Osteocyte (in vitro differentiated cells): ENCODE measurements at regions not wholly inside any gene's neighbourhood (a gene's known extent, or its start where the extent isn't known, plus 50 kb on each side); places are given as distances from the start of the nearest gene placed in this dataset.
"Not testable (repeated sequence)": the region's sequence is repeated elsewhere in the genome, so short reads cannot be mapped to it uniquely, and the experiment has no call there.

Source experiments
- DNase-seq: peaks from one replicate; pipeline ENCODE4 v3.0.0; 2021; ENCODE audit warnings: mixed read lengths; ENCODE audit not compliant: unreplicated experiment; ENCODE audit errors: extremely low spot score
- H3K27ac Mint-ChIP-seq: one replicate; pipeline ENCODE4 v1.8.0; 2021; ENCODE audit warnings: mild to moderate bottlenecking, mixed read lengths; ENCODE audit not compliant: unreplicated experiment
- H3K27me3 Mint-ChIP-seq: one replicate; pipeline ENCODE4 v1.8.0; 2021; ENCODE audit warnings: mixed read lengths; ENCODE audit not compliant: unreplicated experiment
- H3K36me3 Mint-ChIP-seq: one replicate; pipeline ENCODE4 v1.8.0; 2021; ENCODE audit warnings: mixed read lengths; ENCODE audit not compliant: unreplicated experiment
- H3K4me1 Mint-ChIP-seq: one replicate; pipeline ENCODE4 v1.8.0; 2021; ENCODE audit warnings: mixed read lengths; ENCODE audit not compliant: unreplicated experiment
- H3K4me3 Mint-ChIP-seq: one replicate; pipeline ENCODE4 v1.8.0; 2021; ENCODE audit warnings: mild to moderate bottlenecking, moderate library complexity, mixed read lengths; ENCODE audit not compliant: unreplicated experiment
- H3K9me3 Mint-ChIP-seq: one replicate; pipeline ENCODE4 v1.8.0; 2021; ENCODE audit warnings: mixed read lengths; ENCODE audit not compliant: unreplicated experiment
- TF ChIP-seq, protein P1 (sequence below): fragments of 200-600 bp; sonication (generic); IDR thresholded peaks from 2 replicates; pipeline ENCODE4 v1.5.0; 2021; ENCODE audit warnings: antibody characterized with exemption, mild to moderate bottlenecking, moderate library complexity

DNA sequence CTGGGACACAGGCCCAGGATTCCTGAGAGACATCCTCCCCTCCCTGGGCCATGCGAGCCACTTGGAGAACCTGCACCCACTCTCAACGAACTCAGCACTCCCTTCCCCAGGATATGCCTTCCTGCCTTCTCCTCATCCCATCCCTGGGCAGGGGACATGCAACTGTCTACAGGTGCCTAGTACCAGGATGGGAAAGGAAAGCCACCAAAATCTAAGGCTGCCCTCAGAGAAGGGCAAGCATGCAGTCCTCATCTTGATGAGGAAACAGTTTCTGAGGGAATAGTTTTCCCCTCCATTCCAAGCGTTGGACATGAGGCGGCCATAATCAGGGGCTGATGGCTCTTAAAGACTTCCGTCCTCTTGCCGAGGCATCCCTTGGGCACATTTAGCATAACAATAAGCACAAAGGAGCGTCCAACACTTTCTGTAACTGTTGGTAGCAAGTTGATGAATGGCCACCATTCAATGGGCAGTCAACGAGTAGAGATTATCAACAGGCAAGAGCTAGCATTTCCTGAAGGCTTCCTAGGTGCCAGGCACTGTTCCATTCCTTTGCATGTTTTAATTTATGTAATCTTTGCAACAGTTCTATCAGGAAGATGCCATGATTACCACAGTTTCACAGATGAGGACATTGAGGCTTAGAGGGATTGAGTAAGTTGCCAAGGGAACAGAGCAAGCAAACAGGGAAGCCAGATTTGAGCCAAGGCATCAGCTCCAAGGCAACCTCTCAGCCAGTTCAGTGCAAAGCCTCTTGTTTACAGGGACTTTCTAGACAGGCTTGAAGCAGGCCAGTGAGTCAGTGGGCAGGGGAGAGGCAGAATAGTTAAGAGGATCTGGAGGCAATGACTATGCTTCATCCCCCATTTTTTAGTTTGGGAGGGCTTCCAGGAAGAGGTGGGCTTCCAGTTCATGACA lies 105.1 kb downstream of the SINHCAF start:
- Mint-ChIP-seq H3K9me3 (no peaks in the 10 kb centered on the region), H3K27ac (no peak overlapping the region), H3K4me3 (no peak overlapping the region), H3K36me3 (no peaks in the 10 kb centered on the region), H3K4me1 (no peaks in the 10 kb centered on the region), H3K27me3 (peaks cover 44% of the 10 kb centered on the region)
- TF ChIP-seq, protein P1, sequence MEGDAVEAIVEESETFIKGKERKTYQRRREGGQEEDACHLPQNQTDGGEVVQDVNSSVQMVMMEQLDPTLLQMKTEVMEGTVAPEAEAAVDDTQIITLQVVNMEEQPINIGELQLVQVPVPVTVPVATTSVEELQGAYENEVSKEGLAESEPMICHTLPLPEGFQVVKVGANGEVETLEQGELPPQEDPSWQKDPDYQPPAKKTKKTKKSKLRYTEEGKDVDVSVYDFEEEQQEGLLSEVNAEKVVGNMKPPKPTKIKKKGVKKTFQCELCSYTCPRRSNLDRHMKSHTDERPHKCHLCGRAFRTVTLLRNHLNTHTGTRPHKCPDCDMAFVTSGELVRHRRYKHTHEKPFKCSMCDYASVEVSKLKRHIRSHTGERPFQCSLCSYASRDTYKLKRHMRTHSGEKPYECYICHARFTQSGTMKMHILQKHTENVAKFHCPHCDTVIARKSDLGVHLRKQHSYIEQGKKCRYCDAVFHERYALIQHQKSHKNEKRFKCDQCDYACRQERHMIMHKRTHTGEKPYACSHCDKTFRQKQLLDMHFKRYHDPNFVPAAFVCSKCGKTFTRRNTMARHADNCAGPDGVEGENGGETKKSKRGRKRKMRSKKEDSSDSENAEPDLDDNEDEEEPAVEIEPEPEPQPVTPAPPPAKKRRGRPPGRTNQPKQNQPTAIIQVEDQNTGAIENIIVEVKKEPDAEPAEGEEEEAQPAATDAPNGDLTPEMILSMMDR = no peak
- DNase-seq = no peak

DNA sequence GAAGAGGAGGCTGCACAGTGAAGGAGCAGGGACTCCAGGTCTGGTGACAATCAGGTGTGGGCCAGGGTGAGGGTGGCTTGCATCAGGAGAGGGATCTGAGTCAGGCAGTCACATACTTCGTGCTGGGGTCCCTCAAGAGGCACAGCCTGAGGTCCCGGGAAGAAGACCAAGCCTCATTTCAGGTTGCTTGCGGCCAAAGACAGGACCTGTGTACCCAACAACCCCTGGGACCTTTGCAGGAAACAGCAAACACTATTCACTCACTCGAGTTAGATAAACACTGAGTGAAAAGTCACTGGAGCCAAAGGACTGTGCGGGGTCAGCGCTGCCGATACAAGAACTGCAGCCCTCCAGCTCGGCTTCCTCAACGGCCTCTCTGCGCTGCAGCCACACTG lies 104.4 kb downstream of the SINHCAF start:
- DNase-seq = no peak
- Mint-ChIP-seq H3K4me3 (no peak overlapping the region), H3K4me1 (no peaks in the 10 kb centered on the region), H3K36me3 (no peaks in the 10 kb centered on the region), H3K27me3 (peaks cover 38% of the 10 kb centered on the region), H3K9me3 (no peaks in the 10 kb centered on the region), H3K27ac (no peak overlapping the region)
- TF ChIP-seq, protein P1 = no peak

DNA sequence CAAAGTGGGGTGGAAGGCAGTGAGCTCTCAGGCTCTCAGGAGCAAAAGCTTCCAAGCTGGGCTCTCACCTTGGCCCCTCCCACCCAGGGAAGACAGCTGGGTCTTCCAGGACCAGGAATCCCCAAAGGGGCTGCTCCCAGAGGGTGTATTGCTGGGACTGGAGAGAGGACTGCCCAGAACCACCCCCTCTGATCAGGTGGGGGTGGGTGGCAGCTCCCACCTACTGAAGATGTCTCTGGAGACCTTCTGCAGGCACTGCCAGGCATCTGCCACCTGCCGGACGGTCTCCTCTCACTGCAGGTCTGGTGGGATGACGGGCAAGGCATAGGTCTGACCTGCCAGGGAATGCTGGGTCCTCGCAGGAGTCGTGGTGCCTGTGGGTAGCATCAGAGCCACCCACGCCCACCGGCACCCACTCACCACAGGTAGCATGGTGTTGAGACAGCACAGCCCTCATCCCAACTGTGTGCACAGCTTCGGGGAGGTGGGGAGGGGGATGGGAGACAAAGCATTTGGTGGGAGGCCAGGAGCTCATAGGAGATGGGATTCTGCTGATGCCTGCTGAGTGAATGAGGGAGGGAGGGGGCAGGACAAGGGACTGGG lies 103.2 kb downstream of the SINHCAF start:
- Mint-ChIP-seq H3K4me1 (no peaks in the 10 kb centered on the region), H3K27ac (no peak overlapping the region), H3K4me3 (no peak overlapping the region), H3K36me3 (no peaks in the 10 kb centered on the region), H3K27me3 (peaks cover 28% of the 10 kb centered on the region), H3K9me3 (no peaks in the 10 kb centered on the region)
- TF ChIP-seq, protein P1 = no peak
- DNase-seq = no peak

DNA sequence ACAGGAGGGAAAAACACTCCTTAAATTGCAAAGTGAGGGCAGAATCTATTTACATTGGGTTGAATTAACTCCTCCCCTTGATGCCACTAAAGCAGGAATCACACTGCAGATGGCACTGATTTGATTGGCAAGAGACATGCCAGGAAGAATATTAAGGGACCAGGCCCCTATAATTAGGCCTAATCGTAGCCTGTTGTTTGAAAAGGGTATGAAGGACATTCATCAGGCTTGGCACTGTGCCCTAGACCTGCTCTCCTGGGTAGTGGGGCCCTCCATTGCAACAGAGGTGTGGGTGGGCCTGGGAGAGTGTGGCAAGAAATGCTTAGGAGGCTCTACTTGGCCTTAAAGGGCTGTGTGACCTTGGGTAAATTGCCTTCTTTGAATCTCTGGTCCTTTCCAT lies 102.3 kb downstream of the SINHCAF start:
- peaks cover 22% of the 10 kb centered on the region for H3K27me3 Mint-ChIP-seq
- H3K36me3 Mint-ChIP-seq, DNase-seq, H3K9me3 Mint-ChIP-seq, H3K27ac Mint-ChIP-seq, H3K4me3 Mint-ChIP-seq, H3K4me1 Mint-ChIP-seq: not testable (repeated sequence)

DNA sequence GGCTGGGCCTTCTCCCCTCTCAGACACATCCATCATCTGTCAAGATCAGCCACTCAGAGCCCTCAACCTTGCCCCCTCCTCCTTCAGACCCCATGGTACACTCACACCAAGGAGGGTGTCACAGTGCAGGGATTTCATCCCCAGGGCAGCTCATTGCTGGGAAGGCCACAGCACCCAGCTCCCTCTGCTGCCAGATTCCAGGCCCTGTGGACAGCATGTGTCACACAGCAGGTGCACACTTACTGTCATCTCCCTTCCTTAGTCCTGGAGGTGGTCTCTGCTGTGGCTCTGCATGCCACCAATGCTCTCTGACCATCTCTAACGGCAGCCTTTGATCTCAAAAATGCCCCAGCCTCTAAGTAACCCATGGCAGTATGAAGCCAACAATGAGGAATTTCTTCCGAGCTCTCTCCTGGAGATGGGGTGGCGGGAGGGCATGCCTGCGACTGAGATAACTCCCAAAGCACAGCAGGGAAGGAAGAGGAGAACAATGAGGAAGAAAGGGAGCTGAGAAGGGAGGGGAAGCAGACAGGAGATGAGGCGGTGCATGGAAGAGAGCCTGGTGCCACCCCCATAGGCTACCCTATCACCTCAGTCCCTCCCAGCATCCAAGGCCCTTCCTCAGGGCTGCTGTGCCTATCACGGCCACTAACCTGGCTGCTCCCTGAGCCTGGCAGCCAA lies 101.0 kb downstream of the SINHCAF start:
- H3K4me3 Mint-ChIP-seq = no peak overlapping the region
- no peaks in the 10 kb centered on the region for H3K4me1 Mint-ChIP-seq
- DNase-seq = no peak
- TF ChIP-seq, protein P1 = no peak
- H3K27ac Mint-ChIP-seq = no peak overlapping the region
- peaks cover 17% of the 10 kb centered on the region for H3K27me3 Mint-ChIP-seq
- no peaks in the 10 kb centered on the region for H3K9me3 Mint-ChIP-seq
- no peaks in the 10 kb centered on the region for H3K36me3 Mint-ChIP-seq
